Hematopoietic multipotent progenitor cell treated with erythropoietin and hydrocortisone succinate and interleukin-3 and kit ligand, for 6 days (in vitro differentiated cells): ENCODE measurements at regions not wholly inside any gene's neighbourhood (a gene's known extent, or its start where the extent isn't known, plus 50 kb on each side); places are given as distances from the start of the nearest gene placed in this dataset.

Experiments used
- DNase-seq: peaks from one replicate; pipeline ENCODE4 v3.0.0-alpha.2; 2015

GRCh38 chr22:34943830-34944229 is 122.1 kb upstream of the ISX start:
- DNase-seq, result peak; percentile 1

- no peak for DNase-seq
Observed at GRCh38 chr22:34946339-34946985, 119.5 kb upstream of the ISX start.

GRCh38 chr22:34950489-34950888 is 115.5 kb upstream of the ISX start:
- no peak for DNase-seq

- DNase-seq, result no peak
Observed at GRCh38 chr22:34951212-34951611, 114.7 kb upstream of the ISX start.

- DNase-seq, result no peak
Observed at GRCh38 chr22:34960005-34960404, 106.0 kb upstream of the ISX start.

GRCh38 chr22:34966980-34967565 is 98.9 kb upstream of the ISX start:
- no peak for DNase-seq

GRCh38 chr22:34969001-34969790 is 96.8 kb upstream of the ISX start:
- no peak for DNase-seq

GRCh38 chr22:34971456-34971855 is 94.5 kb upstream of the ISX start:
- no peak for DNase-seq

- DNase-seq, result no peak
Observed at GRCh38 chr22:34972191-34972897, 93.6 kb upstream of the ISX start.

GRCh38 chr22:34973016-34973415 is 92.9 kb upstream of the ISX start:
- no peak for DNase-seq

- no peak for DNase-seq
Observed at GRCh38 chr22:34973926-34974325, 92.0 kb upstream of the ISX start.

- peak; percentile 3 for DNase-seq
Observed at GRCh38 chr22:34975721-34976120, 90.2 kb upstream of the ISX start.

GRCh38 chr22:34976474-34976873 is 89.5 kb upstream of the ISX start:
- DNase-seq, result no peak

GRCh38 chr22:34976886-34977285 is 89.1 kb upstream of the ISX start:
- DNase-seq, result no peak

- DNase-seq, result no peak
Observed at GRCh38 chr22:34986523-34986922, 79.4 kb upstream of the ISX start.

GRCh38 chr22:34992672-34993071 is 73.3 kb upstream of the ISX start:
- DNase-seq, result no peak

GRCh38 chr22:34993548-34993947 is 72.4 kb upstream of the ISX start:
- DNase-seq, result no peak

- DNase-seq, result no peak
Observed at GRCh38 chr22:34997633-34998299, 68.2 kb upstream of the ISX start.

GRCh38 chr22:34998921-34999320 is 67.0 kb upstream of the ISX start:
- DNase-seq, result no peak

- DNase-seq, result no peak
Observed at GRCh38 chr22:35008213-35008612, 57.7 kb upstream of the ISX start.

GRCh38 chr22:35010543-35010942 is 55.4 kb upstream of the ISX start:
- DNase-seq, result no peak

- no peak for DNase-seq
Observed at GRCh38 chr22:35014812-35015211, 51.1 kb upstream of the ISX start.
